SK-N-MC (cell line): ENCODE measurements at regions not wholly inside any gene's neighbourhood (a gene's known extent, or its start where the extent isn't known, plus 50 kb on each side); places are given as distances from the start of the nearest gene placed in this dataset.

Experiments
- EZH2 ChIP-seq: fragments of 200-600 bp; sonication (generic); IDR thresholded peaks from one replicate; pipeline ENCODE4 v1.6.1; 2017; ENCODE audit warnings: antibody characterized with exemption
- FOXP2 ChIP-seq: optimal IDR thresholded peaks from 2 replicates; pipeline ENCODE3; 2011; ENCODE audit warnings: mild to moderate bottlenecking, moderate library complexity; ENCODE audit not compliant: insufficient read depth; ENCODE audit errors: extremely low read length, control extremely low read depth
- POLR2AphosphoS5 ChIP-seq: IDR thresholded peaks from 2 replicates; pipeline ENCODE4 v1.6.1; 2012; ENCODE audit warnings: mild to moderate bottlenecking, low read depth, low read length, borderline replicate concordance

GRCh38 chr1:29603622-29604021 lies 367.3 kb downstream of the PTPRU start:
- TF ChIP-seq POLR2AphosphoS5 (no peak), EZH2 (no peak), FOXP2 (no peak)
